Upper lobe of left lung (tissue), 4 donors: ENCODE measurements at regions not wholly inside any gene's neighbourhood (a gene's known extent, or its start where the extent isn't known, plus 50 kb on each side); places are given as distances from the start of the nearest gene placed in this dataset.

Source experiments
- CTCF ChIP-seq, 6 experiments: fragments of 450-650 bp in 4 of 6; fragments of 200-600 bp in 2 of 6; sonication (generic) in 2 of 6; IDR thresholded peaks; one replicate each; pipeline ENCODE4 v1.5.1; 2016 to 2019; ENCODE audit warnings: antibody characterized with exemption in 6 of 6
- EP300 ChIP-seq, 4 donors: sonication (generic); formaldehyde crosslinking; IDR thresholded peaks; one replicate each; pipeline ENCODE4 v1.5.1; 2017; ENCODE audit warnings: antibody characterized with exemption in 4 of 4, control low read depth in 2 of 4
- POLR2A ChIP-seq, 4 donors: fragments of 450-650 bp; IDR thresholded peaks; one replicate each; pipeline ENCODE4 v1.5.1; 2016 to 2017; ENCODE audit warnings: antibody characterized with exemption in 4 of 4, mild to moderate bottlenecking in 2 of 4

- TF ChIP-seq CTCF (IDR thresholded peaks at IDR 0.05): no peak
- TF ChIP-seq POLR2A (IDR thresholded peaks at IDR 0.05): no peak
- TF ChIP-seq EP300 (IDR thresholded peaks at IDR 0.05): no peak
Measured at GRCh38 chr1:70675737-70676156, 264.7 kb downstream of the CTH start.
